Right lobe of liver (tissue), 4 donors: ENCODE measurements at regions not wholly inside any gene's neighbourhood (a gene's known extent, or its start where the extent isn't known, plus 50 kb on each side); places are given as distances from the start of the nearest gene placed in this dataset.

Source experiments
- CTCF ChIP-seq, 4 donors: fragments of 200-600 bp in 3 of 4; fragments of 450-650 bp in 1 of 4; IDR thresholded peaks; one replicate each; pipeline versions ENCODE4 v1.5.1 to v1.8.0; 2016 to 2022; ENCODE audit warnings: antibody characterized with exemption in 4 of 4, mild to moderate bottlenecking in 2 of 4
- POLR2A ChIP-seq: fragments of 450-650 bp; IDR thresholded peaks from one replicate; pipeline ENCODE4 v1.6.1; 2017; ENCODE audit warnings: antibody characterized with exemption, mild to moderate bottlenecking
- donor health status: DM: no; HTN: no; CAD: no.
- donor health status: DM: no; HTN: no; CAD: no.
- donor health status: DM: no; HTN: yes; CAD: no.

- no peak for TF ChIP-seq CTCF (IDR thresholded peaks at IDR 0.05)
- TF ChIP-seq POLR2A = no peak
Measured at GRCh38 chr10:44725404-44725803, 185.7 kb upstream of the TMEM72 start.
